GM04504 (cell line): ENCODE measurements at regions not wholly inside any gene's neighbourhood (a gene's known extent, or its start where the extent isn't known, plus 50 kb on each side); places are given as distances from the start of the nearest gene placed in this dataset.

Experiments
- DNase-seq: peaks from one replicate; pipeline ENCODE4 v3.0.0-alpha.2; 2012; ENCODE audit warnings: low read depth

DNA sequence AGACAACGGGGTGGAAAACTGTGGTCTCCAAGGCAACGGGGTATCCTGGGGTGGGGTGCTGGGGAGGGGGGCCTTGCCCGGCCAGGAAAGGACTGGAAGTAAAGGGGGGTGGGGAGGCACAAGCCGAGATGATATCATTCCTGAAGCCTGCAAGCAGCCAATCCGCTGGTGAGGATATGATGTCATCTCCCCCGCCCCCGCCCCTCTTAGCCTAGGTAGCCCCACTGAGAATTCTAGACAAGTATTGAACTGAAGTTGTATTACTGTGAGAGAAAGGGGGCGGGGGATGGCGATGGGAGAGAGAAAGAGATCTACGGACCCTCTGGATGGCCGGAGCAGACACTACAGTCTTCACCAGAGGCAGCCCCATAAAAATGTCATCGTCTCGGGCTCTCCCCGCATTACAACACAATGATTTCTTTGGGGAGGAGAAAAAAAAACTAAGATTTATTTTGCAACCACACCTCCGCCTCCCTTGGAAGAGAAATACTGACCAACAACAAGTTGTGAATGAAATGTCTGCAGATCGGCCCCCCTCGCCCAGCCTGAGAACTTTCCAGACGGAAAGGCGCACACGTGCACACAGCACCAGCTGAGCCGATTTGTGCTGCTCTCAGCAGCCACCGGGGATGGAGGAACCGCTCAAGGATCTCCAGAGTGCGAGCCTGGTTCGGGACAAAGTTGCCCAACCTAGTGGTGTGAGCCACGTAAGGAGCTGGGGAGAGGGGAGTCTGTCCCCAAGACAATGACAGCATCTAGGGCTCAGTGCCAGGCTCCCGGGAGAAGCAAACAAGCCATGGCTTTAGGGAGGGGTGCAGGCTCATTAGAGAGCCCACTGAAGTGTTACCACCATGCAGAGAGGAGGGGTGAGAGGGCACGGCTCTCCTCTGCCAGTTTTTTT lies 222.1 kb downstream of the SOX9 start:
- no peak for DNase-seq

DNA sequence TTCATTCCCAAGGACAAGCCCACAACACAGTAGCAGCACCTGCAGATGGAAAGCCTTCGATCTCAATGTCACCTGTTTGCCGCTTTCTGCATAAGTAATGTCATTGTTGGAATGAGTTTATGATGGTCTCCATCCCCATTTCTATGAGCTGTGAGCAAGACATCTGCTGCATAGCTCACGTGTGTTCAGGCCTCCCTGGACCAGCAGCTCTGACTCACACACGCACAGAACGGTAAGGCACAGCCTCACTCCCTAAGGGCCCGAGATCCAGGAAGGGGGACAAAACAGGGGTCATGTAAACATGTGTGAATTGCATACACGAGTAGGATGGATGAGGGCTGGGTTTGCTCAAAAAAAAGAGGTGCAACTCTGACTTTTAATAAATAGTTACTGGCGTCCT lies 223.1 kb downstream of the SOX9 start:
- DNase-seq = no peak

DNA sequence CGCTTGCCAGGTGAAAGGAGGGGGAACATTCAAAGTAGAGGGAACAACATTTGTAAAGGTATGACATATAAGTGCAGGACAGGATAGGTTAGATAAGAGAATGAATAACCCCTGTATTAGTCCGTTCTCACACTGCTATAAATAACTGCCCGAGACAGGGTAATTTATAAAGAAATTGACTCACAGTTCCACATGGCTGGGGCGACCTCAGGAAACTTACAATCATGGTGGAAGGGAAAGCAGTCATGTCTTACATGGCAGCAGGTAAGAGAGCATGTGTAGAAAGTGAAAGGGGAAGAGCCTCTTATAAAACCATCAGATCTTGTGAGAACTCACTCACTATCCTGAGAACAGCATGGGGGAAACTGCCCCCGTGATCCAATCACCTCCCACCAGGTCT lies 223.8 kb downstream of the SOX9 start:
- DNase-seq = no peak

DNA sequence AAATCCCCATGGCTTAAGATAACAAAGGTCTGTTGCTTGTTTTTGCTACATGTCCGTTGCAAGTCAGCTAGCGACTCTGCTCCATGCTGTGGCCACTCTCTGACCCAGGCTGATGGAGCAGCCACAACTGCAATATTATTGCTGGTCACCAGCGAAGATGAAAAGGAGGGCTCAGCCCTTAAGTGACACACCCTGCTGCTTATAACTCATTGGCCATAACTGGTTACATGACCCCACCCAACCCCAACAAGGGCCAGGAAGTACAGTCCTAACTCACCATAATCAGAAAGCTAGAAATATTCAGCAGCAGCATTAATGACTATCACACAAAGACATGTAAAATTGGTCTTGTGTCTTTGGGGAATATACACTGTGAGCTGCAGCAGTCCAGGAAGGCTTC lies 224.3 kb downstream of the SOX9 start:
- no peak for DNase-seq

DNA sequence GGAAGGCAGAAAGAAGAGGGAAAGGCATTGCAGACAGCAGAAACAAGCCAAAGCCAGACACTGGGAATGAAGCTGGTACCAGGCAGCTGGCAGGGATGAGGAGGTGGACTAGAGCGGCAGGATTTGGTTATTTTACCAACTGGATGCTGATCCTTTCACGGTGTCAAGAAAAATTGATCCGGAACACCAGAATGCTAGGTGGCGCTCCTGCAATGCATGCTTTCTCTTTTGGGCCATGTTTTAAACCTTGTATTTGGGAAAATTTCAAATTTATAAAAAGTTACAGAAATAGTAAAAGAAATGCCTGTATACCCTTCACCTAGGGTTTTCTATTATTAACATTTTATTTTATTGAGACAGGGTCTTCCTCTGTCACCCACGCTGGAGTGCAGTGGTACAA lies 224.7 kb downstream of the SOX9 start:
- DNase-seq = no peak

DNA sequence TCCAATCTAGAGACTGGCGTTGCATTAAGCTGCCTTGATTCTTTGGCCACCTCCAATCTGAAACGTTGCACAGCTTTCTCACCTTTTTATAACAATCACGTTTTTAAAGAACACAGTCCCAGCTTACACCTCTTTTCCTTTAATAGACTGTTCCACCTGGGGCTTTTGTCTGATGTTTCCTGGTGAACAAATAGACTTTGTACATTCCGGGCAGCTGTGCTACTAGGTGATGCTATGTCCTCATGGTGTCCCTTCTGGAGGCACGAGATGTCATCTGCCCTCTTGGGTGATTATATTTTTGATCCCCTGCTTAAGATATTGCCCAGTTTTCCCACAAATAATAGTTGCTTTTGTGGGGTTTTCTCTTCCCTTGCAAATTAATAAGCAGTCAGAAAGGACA lies 225.5 kb downstream of the SOX9 start:
- no peak for DNase-seq

DNA sequence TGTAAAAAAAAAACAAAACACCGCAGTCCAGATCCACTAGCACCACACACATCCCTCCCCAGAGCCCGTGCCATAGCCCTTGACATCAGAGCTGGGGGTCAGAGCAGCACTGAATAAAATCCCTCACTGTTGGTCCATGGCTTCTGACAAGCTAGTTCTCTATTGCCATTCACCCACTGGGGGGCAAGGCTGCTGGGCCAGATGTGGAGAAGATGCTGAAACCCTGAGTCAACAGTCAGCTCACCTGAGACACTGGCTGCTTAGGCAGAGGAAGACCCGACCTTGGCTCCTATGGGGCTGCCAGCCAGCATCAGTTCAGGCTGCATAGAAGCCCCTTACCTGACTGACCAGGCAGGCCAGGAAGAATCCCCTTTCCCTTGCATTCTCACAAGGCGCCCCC lies 228.2 kb downstream of the SOX9 start:
- no peak for DNase-seq

DNA sequence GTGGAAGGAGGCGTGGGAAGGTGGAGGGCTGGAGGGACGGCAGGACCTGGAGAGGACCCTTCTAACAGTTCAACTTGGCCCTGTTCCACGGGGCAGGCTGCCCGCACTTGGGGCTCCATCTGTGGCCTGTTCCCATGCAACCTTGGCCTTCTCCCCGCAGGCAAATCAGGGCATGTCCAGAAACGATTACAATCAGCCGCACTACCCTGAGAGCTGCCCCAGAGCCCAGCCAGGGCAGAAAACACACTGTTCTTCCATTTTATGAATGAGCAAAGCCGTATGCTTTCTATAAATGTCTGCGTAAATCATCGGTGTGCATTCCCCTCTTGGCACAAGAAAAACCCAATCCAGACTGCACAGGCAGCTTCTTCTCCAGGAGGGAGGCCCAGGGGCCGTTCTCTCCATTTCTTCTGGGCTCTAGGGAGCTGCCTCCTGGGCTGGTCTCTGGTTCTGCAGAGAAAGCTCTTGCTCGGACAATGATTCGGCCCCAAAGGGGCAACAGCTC lies 228.7 kb downstream of the SOX9 start:
- DNase-seq = no peak

DNA sequence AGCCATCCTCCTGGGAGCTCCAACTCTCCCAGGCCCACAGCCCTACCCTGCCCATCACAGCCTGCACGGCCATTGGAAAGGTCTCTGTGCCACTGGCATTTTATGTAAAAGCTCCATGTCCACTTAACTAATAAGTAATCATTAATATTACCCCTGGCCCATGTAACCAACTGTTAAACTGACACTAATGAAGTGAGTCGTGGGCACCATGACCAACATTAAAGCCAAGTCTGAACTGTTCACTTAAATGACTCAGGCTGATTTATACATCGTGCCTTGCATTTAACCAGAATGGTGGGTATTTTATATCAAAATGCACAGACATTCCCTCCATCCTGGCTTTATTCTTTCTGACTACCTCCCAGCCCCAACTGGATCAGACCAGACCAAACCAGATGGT lies 229.3 kb downstream of the SOX9 start:
- DNase-seq = no peak

DNA sequence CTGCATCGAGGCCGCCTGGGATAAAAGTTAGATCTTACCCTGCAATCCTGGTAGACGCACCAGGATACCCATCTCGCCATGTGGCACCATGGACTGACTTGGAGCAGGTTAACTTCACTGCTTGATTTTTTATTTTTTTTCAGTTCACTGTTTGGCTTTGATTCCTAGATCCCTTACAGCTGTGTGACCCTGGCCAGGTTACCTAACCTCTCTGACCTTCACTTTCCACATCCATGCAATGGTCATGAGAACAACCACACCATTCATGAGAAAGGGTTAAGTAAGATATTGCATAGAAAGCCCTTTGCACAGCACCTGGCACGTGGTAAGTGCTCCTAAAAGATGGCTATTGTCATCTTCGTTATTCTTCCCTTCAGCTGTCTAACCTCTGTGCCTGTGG lies 230.5 kb downstream of the SOX9 start:
- no peak for DNase-seq

DNA sequence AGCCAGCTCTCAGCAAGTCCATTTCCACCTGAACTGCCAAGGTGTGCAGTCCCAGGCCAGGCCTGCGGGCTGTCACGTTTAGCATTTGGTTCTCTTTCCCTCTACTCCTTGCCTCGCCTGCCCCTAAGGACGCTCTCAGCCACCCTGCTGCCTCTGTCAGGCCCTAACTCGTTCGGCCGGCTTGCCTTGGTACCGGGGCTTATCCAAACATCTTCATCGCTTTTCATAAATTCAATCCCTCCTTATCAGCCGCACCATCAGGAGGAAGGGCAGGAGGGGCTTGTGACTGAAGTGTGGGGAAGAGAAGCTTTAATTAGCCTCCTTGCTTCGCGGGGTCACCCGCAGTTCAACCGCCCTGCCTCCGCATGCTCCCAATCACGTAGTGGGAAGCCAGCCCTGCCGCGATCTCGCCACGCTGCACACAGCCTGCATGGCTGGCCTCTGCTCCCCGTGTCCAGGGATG lies 231.1 kb downstream of the SOX9 start:
- no peak for DNase-seq

DNA sequence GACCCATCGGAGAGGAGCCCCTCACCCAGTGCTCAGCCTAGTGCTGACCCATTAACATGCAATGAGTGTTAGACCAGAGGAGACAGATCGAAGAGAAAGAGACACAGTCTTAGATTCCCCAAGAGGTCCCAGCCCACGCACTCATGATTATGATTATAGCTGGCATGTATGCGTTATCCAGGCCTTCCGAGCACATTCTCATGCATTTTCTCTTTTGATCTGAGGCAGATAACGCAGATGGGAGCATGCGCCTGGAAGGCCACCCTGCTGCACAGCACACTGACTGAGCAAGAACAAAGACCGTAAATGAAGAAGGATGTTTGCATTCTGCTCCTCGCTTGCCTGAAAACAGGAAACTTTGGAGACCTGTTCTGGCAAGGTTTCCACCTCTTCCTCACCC lies 232.7 kb downstream of the SOX9 start:
- no peak for DNase-seq

DNA sequence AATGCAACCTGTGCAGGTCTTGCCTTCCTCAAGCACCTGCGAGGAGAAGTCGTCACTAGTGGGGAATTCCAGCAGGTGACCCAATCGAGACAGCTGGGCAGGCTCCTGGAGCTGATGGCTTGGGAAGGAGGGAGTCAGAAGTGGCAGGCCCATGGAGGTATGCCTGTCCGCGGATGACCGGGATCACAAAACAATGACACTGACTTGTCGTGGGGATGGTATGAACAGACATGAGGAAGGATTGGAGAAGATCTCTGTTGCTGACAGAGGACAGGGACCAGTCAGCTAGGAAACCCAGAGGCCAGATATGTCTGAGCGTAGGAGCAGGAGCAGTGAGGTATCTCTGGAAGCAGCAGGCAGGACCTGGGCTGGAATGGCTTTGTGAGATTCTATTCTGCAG lies 233.3 kb downstream of the SOX9 start:
- no peak for DNase-seq

DNA sequence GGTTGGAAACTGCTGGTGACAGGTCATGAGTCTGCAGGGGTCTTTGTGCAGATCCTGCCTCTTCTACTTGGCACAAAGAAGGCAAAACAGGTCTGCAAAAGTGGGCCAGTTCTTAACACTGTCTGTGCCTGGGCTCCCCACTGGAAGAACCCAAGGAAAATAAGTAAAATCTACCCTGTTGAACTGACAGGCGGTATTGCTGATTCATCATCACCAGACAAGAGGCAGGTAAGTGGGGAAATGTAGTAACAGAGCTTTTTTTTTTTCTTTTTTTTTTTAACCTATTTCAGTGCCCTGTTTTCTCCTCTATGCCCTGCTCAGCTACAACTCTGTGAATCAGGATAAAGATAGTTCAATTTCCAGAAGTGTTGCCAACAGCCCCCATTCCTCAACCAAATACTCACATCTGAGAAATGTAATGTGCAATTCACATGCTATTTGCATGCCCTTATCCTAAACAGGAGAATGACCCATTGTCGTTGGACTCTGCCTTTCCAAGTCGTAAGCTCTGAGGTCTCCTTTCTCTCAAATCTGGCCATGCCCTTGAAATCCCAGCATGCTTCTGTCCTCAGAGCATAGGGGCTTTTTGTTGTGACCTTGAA lies 237.0 kb downstream of the SOX9 start:
- no peak for DNase-seq

DNA sequence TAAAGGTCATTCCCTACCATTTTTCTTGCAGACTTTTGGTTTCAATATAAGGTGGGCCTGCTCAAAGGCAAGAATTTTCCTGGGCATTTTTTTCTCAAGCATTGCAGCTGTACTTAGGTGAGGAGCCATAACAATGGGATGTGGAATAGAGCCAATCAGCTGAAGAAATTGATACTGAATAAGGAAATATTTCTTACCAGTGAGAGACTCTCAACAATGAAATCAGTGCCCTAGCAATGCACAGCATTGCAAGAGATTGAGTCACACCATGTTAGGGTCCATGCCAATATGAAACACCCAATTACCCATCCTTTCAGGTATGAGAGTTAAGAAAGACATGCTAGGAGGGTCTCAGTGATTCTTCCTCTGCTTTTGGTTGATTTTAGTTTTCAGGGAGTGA lies 237.6 kb downstream of the SOX9 start:
- DNase-seq = no peak

DNA sequence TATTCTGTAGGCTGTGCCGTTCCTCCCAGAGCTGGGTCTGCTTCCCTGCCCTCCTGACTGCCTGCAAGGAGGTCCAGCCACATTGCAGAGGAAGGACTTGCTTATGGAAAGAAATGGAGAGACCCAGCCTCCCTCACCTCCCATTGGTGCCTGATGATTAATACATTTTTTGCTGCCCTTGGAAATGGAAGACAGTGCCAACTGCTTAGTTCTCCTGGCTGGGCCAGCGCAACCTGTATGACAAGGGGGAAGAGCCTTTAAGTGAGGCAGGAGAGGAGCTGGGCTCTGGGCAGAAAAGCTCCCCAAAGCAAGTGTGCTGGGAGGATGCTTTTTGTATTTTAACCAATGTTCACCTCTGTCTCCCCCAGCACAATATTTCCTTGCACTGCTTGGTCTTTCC lies 238.5 kb downstream of the SOX9 start:
- DNase-seq = no peak

DNA sequence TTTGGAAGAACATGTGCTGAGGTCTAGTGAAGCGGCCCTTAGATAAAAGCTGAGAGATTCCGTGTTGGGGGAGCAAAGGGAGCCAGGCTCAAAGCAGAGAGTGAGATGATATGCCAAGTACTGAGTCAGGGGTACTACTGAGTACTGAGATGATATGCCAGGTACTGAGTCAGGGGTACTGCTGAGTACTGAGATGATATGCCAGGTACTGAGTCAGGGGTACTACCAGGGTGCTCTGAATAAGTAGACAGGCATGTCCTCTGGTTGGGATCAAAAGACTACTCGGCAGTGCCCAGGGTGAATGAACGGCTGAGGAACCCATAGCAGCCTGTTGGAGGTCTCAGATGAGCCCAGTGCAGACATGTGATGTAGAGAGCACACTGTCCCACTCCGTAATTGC lies 239.0 kb downstream of the SOX9 start:
- DNase-seq = no peak

DNA sequence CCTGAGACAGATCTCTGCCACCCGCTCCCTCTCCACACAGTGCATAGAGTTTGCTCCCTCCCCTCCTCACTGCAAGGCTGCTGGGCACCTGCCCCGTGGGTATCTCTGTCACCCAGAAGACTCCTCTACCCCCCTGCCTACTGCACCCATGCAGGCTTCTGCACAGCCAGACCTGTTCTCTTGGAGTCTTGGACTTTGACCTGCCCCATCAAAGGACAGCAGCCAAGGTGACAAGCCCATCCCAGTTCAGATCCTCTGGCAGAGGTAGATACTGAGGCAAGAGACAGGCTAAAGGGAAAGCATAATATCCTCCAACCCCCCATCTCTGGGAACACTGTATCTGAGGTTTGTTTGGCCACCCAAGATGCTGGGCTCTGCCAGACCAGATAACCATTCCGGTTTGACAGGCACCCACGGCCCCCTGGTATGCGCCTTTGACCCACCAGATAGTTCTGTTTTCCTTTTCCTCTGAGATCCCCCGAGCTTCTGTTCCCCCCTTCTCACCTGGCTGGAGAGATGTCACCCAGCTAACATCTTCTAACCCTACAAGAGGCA lies 239.6 kb downstream of the SOX9 start:
- no peak for DNase-seq

DNA sequence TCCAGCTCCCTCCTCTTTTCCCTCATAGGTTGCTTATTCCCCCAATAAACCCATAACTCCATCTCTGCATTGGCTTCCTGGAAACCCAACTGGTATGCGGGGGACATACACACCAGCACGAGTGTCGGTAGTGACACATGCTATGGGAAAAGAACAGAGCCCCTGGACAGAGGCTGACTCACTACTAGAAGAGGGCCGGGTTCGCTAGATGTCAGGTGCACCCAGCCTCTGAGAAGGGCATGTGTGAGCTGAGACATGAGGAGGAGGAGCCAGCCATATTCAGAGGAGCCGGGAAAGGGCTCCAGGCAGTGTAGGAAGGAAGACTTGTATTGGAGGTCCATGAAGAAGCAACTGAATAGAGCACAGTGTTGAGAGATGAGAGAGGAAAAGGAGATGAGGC lies 241.1 kb downstream of the SOX9 start:
- DNase-seq = no peak

DNA sequence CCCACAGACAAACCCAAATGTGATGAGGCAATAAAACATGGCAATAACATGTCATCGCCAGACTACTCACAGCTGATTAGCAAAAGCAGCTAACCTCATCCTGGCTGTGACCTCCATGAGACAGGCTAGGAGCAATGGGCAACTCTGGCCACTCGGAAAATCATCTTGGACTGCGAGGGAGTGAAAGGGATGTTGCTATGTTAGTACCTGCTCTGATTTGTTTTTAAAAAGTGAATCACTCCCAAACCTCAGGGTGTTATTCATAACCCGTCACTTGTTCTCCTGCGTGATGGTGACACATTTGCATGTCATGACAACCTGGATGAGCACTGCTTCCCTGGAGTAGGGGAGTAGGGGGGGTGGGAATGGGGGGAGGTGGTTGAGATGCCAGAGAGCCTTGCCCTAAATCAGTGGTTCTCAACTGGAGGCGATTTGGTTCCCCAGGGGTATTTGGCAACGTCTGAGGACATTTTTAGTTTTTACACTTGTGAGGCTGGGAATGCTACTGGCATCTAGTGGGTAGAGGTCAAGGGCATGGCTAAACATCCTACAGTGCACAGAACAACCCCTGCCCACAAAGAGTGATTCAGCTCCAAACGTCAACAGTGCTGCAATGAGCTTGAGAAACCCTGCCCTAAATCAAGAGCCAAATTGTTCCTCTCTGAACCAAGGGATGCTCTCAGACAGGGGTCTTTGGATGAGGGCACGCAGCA lies 241.7 kb downstream of the SOX9 start:
- DNase-seq = no peak

DNA sequence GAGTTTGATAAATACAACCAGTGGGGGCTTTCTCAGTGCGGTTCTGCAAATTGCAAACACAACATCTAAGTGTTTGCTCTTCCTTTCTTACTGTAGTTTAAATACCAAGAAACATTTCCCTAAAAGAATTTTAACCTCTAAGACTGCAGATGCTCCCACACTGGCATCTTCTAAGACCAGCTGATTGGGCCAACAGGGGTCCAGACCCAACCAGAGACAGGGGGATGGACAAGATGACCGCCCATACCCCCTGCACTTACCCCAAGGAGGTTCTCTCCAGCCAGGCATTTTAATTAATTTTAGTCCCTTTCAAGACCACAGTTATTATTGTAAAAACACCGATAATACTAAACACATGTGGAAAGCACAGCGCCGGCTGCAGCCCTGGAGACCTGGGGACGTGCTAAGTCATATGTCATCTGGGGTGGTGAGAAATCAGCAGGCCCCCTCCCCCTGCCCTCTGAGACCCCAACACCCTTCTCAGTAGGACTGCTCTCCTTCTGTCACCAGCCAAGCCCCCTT lies 242.3 kb downstream of the SOX9 start:
- DNase-seq = no peak

DNA sequence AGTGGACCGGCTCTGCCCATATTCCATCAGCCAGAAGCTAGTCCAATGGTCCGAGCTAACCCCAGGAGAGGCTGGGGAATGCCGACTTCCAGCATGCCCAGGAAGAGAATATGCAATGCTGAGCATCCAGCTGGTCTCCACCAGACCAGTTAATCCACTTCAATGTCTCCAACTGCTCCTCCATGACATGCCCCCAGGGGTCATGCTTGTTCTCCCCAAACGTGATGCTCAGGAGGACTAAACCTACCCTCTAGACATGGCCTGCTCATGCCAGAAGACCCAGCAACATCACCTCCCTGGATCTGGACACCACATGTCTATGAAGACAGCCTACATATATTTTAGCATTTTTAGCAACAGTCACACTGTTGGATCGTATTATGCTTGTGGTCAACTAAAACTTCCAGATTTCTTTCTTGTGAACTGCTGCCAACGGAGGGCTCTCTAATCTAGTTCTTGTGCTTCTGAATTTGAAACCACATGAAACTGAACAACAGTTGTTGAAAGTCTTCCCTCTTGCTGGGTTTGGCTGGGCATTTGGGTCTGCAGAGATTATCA lies 245.1 kb downstream of the SOX9 start:
- DNase-seq = no peak
